Astrocyte (in vitro differentiated cells and primary cell): ENCODE measurements at regions not wholly inside any gene's neighbourhood (a gene's known extent, or its start where the extent isn't known, plus 50 kb on each side); places are given as distances from the start of the nearest gene placed in this dataset.

Source experiments
- CTCF ChIP-seq: IDR thresholded peaks from 2 replicates; pipeline ENCODE4 v1.5.1; 2011; ENCODE audit warnings: low read depth, mild to moderate bottlenecking, inconsistent platforms, low read length, moderate library complexity; ENCODE audit not compliant: insufficient read depth
- EZH2 ChIP-seq: IDR thresholded peaks from 2 replicates; pipeline ENCODE4 v1.6.1; 2012; ENCODE audit warnings: mild to moderate bottlenecking, low read length, inconsistent platforms; ENCODE audit not compliant: insufficient read depth

- no peak for TF ChIP-seq CTCF
- no peak for TF ChIP-seq EZH2
Observed at GRCh38 chr12:73308079-73308478, 1035.9 kb downstream of the TRHDE start.
